ENCODE measurements at regions not wholly inside any gene's neighbourhood (a gene's known extent, or its start where the extent isn't known, plus 50 kb on each side); places are given as distances from the start of the nearest gene placed in this dataset.

- no peak for DNase-seq (ENCODE audit: low read depth)
These were observed 275.1 kb upstream of the GJB5 start for GRCh38 chr1:34479731-34480130.

- no peak for DNase-seq (ENCODE audit: low read depth)
These were observed 266.7 kb upstream of the GJB5 start for GRCh38 chr1:34488080-34488708.

DNA sequence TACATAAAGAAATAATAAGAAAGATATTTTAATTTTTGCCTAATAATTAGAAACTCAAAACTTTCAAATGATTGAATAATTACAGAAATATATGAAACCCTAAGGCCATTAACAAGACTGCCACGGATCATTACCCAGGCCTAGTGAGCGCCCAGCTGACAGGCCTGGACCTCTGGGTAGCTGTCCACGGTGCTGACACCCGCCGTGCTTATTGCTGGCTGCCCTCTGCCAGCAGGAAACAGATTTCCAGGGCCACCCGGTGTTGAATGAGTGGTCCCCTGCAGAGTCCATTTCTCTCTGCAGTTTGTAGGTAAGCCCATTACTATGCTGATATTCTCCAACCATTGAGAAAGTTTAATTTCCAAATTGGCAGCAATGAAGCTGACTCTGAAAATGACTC, 254.4 kb upstream of the GJB5 start:
- no peak for DNase-seq (ENCODE audit: low read depth)

DNA sequence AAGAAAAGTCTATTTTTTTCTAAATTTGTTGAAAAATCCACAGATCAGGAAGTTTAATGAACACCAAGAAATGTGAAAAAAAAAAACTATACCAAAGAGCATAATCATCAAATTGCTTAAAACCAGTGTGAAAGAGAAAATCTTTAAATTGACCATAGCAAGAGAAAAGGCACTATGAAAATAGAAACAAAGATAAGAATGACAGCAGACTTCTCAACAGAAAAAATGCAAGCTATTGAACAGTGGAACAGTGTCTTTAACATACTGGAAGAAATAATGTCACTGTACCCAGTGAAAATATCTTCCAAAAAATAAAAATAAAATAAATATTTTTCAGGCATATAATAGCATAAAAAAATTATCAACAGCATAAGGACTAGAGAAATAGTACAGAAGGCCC, 243.0 kb upstream of the GJB5 start:
- no peak for DNase-seq (ENCODE audit: low read depth)

DNA sequence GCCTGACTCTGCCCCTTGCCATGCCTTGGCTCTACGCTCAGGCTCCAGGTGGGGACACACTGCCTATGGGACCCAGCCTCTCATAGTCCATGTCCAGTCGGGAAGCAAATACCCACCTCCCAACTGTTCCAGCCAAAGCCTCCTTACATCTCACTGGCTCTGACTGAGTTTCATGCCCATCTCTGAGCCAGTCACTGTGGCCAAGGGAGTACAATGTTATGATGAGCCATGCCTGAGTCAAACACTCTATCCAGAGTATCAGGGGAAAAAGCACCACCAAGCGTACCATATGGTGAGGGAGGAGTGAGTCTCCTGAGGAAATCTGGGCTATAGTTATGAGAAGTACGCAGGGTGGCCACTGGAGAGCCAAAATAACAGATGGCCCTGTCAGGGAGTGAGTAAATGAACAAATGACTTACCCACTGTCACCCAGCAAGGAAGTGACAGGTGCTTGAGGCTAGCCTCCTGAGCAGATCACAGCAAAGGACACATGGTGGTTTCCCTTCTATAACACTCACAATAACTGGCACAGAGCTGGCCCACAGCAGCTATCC, 236.6 kb upstream of the GJB5 start:
- no peak for DNase-seq (ENCODE audit: low read depth)

DNA sequence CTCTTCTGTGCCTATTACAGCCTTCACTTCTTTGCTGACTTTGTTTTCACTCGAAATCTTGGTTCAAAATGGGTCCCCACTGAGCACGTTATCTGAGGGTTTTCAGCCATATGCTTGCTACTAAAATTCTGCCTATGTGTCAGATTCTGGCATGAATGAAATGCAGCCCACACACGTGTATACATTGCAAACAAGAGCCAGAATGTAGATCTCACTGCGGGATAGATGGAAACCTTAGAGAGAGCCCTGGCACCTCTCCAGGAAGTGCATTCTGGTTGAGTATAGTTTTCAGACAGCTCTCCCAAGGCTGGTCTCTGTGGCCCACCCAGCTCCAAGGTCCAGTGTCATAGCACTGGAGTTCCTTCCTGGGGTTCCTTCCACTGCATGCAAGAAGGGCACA, 234.7 kb upstream of the GJB5 start:
- no peak for DNase-seq (ENCODE audit: low read depth)

DNA sequence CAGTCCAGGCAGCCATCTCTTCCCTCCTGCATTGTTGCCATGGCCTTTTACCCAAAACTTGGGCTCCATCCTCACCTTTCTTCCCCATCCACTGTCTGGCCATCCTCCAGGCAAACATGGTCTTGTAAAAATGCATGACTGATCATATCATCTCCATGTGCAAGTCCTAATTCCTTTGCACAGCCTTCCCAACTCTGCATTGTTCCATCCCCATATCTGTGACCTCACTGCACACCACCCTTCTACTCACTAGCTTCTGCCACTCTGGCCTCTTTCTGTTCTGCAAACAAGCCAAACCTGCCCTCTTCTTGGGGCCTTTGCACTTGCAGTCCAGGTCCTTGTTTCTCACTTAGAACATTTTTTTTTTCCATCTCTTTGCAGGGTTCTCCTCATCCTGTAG, 230.1 kb upstream of the GJB5 start:
- no peak for DNase-seq (ENCODE audit: low read depth)

GRCh38 chr1:34529935-34530859, 224.7 kb upstream of the GJB5 start:
- no peak for DNase-seq (ENCODE audit: low read depth)

GRCh38 chr1:34532113-34532512, 222.7 kb upstream of the GJB5 start:
- DNase-seq (ENCODE audit: low read depth) = no peak

DNA sequence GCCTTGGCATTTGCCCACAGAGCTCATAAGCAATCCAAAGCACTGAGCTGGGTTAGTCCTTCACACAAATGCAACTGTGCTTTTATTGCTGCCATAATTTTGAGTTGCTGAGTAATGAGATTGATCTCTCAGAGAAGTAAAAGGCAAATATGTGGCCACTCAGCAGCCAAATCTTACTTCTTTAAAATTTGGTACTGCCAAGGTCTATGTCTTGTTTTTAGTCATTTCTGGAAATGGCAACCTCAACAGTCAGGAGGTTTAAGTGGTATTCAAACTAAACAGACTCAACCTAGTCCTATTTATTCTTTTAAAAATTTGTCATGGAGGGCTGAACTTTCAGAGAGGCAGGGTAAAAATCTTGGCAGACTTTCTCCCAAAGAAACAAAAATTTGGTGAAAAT, 216.4 kb upstream of the GJB5 start:
- no peak for DNase-seq (ENCODE audit: low read depth)

GRCh38 chr1:34547046-34547674, 207.7 kb upstream of the GJB5 start:
- no peak for DNase-seq (ENCODE audit: low read depth)

- no peak for DNase-seq (ENCODE audit: low read depth)
These were observed 205.6 kb upstream of the GJB5 start for GRCh38 chr1:34549199-34549598.

- no peak for DNase-seq (ENCODE audit: low read depth)
These were observed 176.5 kb upstream of the GJB5 start for GRCh38 chr1:34578306-34578705.

GRCh38 chr1:34582356-34582755, 172.5 kb upstream of the GJB5 start:
- DNase-seq (ENCODE audit: low read depth) = no peak

DNA sequence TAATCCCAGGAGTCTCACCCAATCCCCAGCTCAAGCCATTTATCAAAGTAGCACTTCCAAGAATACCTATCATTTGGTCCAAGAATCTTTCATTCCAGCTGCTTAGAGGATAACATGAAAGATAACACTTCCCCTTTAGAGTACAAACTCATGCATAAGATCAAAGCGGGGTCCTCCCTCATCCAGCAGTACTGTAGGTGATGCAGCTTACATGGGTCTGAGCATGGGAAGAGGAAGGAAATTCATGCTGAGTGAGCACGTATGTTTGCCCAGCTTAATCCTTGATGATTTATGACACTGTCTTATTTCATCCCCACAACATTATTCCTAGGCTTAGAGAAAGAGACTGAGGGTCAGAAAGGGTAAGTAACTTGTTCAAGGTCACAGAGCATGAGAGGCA, 167.1 kb upstream of the GJB5 start:
- DNase-seq (ENCODE audit: low read depth) = no peak

GRCh38 chr1:34590211-34590623, 164.6 kb upstream of the GJB5 start:
- DNase-seq (ENCODE audit: low read depth) = no peak

DNA sequence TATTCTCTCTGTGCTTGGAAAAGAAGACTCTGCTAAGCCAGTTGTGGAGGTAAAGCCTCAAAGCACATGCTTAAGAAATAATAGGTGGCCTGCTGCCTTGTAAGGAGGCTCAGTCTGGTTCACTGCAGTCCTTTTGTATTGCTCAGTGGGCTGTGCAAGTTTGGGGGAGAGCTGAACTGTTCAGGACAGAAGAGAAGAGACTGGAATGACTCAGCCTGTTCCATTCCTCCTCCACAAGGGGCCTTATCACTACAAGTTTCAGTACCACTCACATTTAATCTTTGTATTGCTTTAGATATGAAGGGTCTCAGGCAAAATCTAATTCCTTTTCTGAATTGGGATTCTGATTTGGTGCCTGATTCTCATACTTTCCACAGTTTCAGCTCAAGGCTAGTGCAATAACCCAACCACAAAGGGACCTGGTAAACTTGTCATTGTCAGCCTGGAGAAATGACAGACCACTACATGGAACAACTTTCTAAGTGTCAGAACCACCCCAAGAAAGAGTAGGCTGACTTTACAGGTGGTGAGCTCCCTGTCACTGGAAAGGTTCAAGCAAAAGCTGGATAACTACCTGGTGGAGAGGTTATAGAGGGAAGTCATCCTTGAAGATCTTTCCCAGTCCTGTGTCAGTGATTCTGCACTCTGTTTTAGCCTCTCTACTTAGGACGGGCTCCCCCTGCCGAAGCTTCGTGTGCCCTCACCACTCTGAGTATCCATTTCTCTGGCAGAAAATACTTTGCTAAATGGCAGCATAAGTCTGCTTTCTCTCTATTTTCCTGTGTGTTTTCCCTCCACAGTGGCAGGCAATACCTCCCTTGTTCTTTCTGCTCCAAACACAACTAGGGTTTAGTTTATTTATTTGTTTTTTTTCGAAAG, 162.9 kb upstream of the GJB5 start:
- no peak for DNase-seq (ENCODE audit: low read depth)

GRCh38 chr1:34597877-34598514, 156.9 kb upstream of the GJB5 start:
- DNase-seq (ENCODE audit: low read depth) = no peak

DNA sequence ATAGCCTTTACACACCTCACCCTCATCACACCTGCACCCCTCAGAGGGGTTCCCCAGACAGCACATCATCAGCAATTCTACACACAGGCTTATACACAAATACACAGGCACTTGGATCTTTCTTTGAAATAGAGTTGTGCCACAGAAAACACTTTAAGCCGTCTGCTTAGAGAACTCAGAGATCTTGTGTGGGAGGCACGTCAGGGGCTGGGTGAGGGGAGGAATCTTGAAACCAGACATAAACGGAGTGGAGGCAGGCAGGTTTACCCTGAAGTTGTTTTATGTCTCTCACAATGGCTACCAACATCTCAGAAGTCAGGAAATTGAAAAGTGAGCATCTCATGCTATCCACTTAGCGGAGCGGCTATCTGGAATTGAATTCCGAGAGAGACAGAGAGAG, 151.9 kb upstream of the GJB5 start:
- no peak for DNase-seq (ENCODE audit: low read depth)

- no peak for DNase-seq (ENCODE audit: low read depth)
These were observed 151.3 kb upstream of the GJB5 start for GRCh38 chr1:34603594-34603993.

- DNase-seq (ENCODE audit: low read depth) = no peak
These were observed 148.3 kb upstream of the GJB5 start for GRCh38 chr1:34606504-34606903.

Measured in activated gamma-delta T cell treated with anti-CD3 and anti-CD28 coated beads, Interleukin-2, amount 50 U/mL, for 16 hours (primary cell).